Brain microvascular endothelial cell (primary cell): ENCODE measurements at regions not wholly inside any gene's neighbourhood (a gene's known extent, or its start where the extent isn't known, plus 50 kb on each side); places are given as distances from the start of the nearest gene placed in this dataset.

ENCODE experiments used
- DNase-seq: peaks from one replicate; pipeline ENCODE4 v3.0.0-alpha.2; 2020
- H3K27ac ChIP-seq: fragments of 250-450 bp; sonication (Bioruptor Pico); 2 replicates; pipeline ENCODE4 v1.5.1; 2020; ENCODE audit warnings: mild to moderate bottlenecking, moderate library complexity
- H3K27me3 ChIP-seq: fragments of 250-450 bp; sonication (Bioruptor Pico); replicated peaks from 2 replicates; pipeline ENCODE4 v1.5.1; 2020; ENCODE audit warnings: mild to moderate bottlenecking
- H3K36me3 ChIP-seq: fragments of 250-450 bp; sonication (Bioruptor Pico); replicated peaks from 2 replicates; pipeline ENCODE4 v1.5.1; 2020; ENCODE audit warnings: mild to moderate bottlenecking
- H3K4me3 ChIP-seq: 2 replicates; pipeline ENCODE4 v1.5.1; 2011; ENCODE audit warnings: low read depth, mild to moderate bottlenecking, control low read depth, low read length, moderate library complexity
- in situ Hi-C: cut with HindIII; loops from 2 replicates; pipeline ENCODE4 v1.10.0; 2017; ENCODE audit warnings: low sequenced_read_pairs, low pct_ligation_motif_present
- TF ChIP-seq, protein P1 (sequence below): IDR thresholded peaks from 2 replicates; pipeline ENCODE4 v1.5.1; 2011; ENCODE audit warnings: low read depth, mild to moderate bottlenecking, moderate library complexity, low read length, control low read depth, inconsistent platforms; ENCODE audit errors: missing control alignments

DNA sequence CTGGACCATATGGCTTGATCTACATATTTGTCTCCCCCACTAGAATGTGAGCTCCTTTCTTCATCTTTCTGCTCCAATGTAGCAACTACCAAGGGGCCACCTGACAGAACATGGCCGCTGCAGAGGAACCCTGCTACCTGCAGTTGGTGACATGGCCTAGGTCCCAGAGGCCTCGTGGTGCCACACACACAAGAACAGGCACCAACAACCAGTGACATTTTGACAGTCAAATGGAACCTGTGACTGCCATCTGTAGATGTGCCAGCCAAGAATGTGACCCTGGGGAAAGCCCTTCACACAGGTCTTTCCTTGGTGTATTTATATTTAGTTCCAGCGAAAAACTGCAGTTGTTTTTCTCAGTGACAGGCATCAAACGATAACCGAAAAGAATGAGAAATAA, 67.9 kb upstream of the ANKRD1 start:
- no peak overlapping the region for H3K4me3 ChIP-seq
- TF ChIP-seq, protein P1, sequence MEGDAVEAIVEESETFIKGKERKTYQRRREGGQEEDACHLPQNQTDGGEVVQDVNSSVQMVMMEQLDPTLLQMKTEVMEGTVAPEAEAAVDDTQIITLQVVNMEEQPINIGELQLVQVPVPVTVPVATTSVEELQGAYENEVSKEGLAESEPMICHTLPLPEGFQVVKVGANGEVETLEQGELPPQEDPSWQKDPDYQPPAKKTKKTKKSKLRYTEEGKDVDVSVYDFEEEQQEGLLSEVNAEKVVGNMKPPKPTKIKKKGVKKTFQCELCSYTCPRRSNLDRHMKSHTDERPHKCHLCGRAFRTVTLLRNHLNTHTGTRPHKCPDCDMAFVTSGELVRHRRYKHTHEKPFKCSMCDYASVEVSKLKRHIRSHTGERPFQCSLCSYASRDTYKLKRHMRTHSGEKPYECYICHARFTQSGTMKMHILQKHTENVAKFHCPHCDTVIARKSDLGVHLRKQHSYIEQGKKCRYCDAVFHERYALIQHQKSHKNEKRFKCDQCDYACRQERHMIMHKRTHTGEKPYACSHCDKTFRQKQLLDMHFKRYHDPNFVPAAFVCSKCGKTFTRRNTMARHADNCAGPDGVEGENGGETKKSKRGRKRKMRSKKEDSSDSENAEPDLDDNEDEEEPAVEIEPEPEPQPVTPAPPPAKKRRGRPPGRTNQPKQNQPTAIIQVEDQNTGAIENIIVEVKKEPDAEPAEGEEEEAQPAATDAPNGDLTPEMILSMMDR: no peak
- no peaks in the 10 kb centered on the region for H3K36me3 ChIP-seq
- no peaks in the 10 kb centered on the region for H3K27me3 ChIP-seq
- no peak overlapping the region for H3K27ac ChIP-seq
- in situ Hi-C loops: no loop called here
- DNase-seq: no peak

DNA sequence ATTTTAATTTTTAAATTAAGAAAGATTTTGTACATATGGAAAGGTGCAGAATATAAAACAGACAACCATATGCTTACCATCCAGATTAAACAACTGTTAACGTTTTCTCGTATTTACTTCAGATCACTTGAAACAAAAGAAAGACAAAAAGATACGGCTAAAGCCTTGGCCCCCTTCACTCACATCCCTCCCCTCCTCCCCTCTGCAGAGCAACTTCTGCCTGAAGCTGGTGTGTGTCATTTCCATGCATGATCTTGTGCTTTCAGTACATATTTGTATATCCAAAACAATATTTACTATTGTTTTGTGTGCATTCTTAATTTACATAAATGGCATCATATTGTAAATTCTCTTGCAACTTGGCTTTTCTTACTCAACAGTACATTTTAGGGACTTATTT, 68.5 kb upstream of the ANKRD1 start:
- no peak for DNase-seq
- no peak overlapping the region for H3K4me3 ChIP-seq
- TF ChIP-seq, protein P1: no peak
- in situ Hi-C loops: no loop called here
- H3K36me3 ChIP-seq: no peaks in the 10 kb centered on the region
- H3K27ac ChIP-seq: no peak overlapping the region
- H3K27me3 ChIP-seq: no peaks in the 10 kb centered on the region

DNA sequence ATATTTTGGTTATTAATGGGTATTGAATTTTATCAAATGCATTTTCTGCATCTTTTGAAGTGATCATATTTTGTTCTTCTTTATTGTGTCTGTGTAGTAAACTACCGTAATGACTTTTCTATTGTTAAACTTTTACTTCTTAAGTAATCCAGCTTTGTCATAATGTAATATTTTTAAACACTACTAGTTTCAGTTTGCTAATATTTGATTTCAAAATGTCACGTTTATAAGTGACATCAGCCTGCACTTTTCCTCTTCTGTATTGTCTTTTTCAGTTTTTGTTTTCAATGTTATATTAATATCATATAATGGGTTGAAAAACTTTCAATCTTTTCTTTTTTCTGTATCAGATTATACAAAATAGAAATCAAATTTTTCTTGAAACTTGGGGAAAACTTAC, 71.6 kb upstream of the ANKRD1 start:
- H3K4me3 ChIP-seq: no peak overlapping the region
- no peak for DNase-seq
- in situ Hi-C loops: no loop called here
- no peaks in the 10 kb centered on the region for H3K27me3 ChIP-seq
- no peaks in the 10 kb centered on the region for H3K36me3 ChIP-seq
- TF ChIP-seq, protein P1: no peak
- H3K27ac ChIP-seq: no peak overlapping the region

DNA sequence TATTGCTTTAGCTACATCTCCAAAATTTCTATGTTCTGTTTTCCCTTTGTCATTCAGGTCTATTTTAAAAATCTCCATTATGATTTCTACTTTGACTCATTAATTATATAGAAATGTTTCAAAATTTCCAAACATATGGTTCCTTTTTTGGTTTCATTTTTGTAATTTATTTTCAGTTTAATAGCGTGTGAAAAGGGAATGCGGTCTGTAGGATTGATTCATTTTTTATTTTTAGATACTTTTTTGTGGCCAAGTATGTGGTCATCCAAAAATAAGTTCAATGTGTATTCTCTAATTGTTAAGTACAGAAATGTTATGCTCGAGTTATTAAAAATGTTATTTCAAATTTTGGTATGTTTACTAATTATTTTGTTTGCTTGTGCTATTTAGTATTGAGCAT, 72.5 kb upstream of the ANKRD1 start:
- no peaks in the 10 kb centered on the region for H3K27me3 ChIP-seq
- H3K27ac ChIP-seq: no peak overlapping the region
- H3K4me3 ChIP-seq: no peak overlapping the region
- TF ChIP-seq, protein P1: no peak
- in situ Hi-C loops: no loop called here
- no peak for DNase-seq
- no peaks in the 10 kb centered on the region for H3K36me3 ChIP-seq

DNA sequence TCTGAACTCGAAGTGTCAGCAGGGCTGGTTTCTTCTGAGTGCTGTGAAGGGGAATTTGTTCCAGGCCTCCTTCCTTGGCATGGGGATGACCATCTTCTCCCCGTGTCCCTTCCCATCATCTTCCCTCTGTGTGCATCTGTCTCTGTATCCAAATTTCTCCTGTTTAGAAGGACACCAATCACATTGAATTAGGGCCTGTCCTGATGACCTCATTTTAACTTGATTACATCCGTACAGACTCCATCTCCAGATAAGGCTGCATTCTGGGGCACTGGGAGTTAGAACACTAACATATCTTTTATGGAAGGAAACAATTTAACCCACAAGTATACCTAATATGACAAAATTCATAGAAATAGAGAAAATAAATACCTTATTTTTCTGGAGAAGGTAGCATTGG, 76.8 kb upstream of the ANKRD1 start:
- no peak overlapping the region for H3K4me3 ChIP-seq
- no peaks in the 10 kb centered on the region for H3K36me3 ChIP-seq
- in situ Hi-C loops: no loop called here
- DNase-seq: no peak
- H3K27ac ChIP-seq: no peak overlapping the region
- TF ChIP-seq, protein P1: no peak
- H3K27me3 ChIP-seq: no peaks in the 10 kb centered on the region

DNA sequence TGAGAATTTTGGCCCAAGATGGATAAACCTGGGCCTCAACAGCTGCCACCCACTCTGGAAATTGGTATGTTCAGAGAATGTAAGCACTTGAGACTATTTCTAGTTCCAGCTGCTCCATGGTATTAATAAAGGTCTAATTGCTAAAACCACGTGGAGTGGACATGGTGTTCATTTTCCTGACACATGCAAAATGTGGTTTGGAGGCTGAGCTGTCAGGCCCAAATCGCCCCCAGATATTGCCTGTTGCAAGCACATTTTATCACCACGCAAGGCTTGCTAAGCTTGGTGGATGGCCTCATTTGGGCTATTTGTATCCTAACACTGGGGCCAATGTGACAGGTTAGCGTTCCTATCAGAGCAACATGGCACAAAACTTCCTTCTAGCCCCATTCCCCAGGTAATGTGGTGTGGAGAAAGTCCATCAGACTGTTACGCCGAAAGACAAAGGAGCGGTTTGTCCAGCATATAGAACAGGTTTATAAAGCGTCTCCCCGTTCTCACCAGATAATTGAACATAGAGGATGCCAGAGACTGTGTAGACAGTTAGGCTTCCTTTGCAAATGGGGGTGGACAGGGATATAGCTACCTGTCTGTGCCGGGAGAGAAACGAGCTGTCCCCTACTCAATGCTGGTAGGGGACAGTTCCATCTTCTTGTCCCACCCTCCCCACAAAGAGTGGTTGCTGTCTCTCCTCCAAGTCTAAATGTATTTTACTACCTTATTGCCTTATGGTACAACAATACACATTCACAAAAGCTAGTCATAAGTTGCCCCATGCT, 78.0 kb upstream of the ANKRD1 start:
- H3K4me3 ChIP-seq: no peak overlapping the region
- H3K36me3 ChIP-seq: no peaks in the 10 kb centered on the region
- no peak overlapping the region for H3K27ac ChIP-seq
- DNase-seq: no peak
- H3K27me3 ChIP-seq: no peaks in the 10 kb centered on the region
- in situ Hi-C loops: no loop called here
- TF ChIP-seq, protein P1: no peak
